HG02623 (cell line): ENCODE measurements at regions not wholly inside any gene's neighbourhood (a gene's known extent, or its start where the extent isn't known, plus 50 kb on each side); places are given as distances from the start of the nearest gene placed in this dataset.

Experiments
- ATAC-seq: cut with Tn5 transposase; IDR thresholded peaks from one replicate; pipeline ENCODE4 v1.9.1; 2021; ENCODE audit warnings: moderate library complexity; ENCODE audit not compliant: unreplicated experiment

- no peak for ATAC-seq
Observed at GRCh38 chr3:99376926-99377325, 261.5 kb upstream of the COL8A1 start.

DNA sequence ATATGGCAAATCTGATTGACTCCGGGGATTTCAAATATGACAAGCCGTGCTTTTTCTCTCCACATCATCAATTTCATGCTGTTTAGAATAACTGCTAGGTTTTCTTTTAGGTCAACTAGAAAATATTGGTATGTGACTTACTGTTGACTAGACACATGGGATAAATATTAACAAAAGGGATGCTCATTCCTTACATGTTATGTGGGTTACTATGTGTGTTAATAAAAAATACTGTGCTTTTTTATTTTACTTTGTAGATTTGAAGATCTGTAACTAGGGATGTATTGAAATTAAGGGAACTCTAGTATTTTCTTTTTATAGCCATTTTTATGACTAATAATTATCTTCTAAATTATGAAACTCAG, 264.6 kb upstream of the COL8A1 start:
- ATAC-seq, result no peak

GRCh38 chr3:99373088-99373845, 265.1 kb upstream of the COL8A1 start:
- no peak for ATAC-seq

DNA sequence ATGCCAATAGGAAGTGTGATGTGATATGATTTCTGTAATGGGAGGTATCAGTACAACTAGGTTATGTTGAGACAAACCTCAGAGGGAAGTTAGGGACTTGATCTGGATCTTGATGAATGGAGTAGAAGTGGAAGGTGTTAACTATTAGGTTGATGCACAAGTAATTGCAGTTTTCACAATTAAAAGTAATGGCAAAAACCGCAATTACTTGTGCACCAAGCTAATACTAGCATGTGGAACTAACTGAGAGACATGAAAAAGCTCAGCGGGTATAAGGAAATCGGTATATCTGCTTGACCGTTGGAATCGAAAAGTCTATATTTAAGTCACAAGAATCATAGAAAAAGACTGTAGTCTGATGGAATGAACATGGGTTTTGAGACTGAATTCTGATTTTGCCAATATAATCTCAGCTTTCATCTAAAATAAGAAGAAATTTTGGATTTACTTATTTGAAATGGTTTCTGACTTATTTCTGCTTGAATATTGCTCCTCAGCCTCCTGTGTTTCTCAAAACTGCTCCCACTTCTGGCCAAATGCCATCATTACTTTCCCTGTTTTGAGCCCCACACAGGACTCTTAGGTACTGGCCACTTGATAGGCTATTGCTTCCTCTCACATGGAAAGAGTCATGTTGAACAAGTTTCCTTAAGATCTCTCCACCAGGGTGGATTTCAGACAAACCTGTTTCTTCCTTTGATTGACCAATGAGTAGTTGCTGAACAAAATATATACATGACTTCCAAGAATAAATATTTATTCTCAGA, 271.5 kb upstream of the COL8A1 start:
- no peak for ATAC-seq

GRCh38 chr3:99365979-99366378, 272.4 kb upstream of the COL8A1 start:
- ATAC-seq, result no peak

GRCh38 chr3:99365396-99365795, 273.0 kb upstream of the COL8A1 start:
- ATAC-seq, result no peak

GRCh38 chr3:99357131-99357530, 281.3 kb upstream of the COL8A1 start:
- no peak for ATAC-seq

DNA sequence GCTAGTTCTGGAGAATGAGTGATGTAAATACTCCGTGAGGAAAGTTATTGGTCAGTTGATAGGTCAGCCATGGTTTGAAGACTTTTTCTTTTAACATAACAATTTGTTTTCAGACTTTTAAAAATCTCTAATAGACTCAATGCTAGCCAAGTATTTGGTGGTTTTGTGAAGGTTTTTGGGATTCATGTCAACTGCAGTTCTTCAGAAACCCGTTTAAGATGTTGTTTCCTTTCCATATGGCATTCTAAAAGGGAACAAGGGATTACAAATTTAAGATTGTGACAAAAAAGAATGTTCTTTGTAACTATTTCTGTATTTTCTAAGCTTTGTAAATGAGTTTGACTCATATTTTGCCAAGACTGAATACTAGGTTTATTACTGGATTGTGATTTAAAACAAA, 281.7 kb upstream of the COL8A1 start:
- no peak for ATAC-seq

DNA sequence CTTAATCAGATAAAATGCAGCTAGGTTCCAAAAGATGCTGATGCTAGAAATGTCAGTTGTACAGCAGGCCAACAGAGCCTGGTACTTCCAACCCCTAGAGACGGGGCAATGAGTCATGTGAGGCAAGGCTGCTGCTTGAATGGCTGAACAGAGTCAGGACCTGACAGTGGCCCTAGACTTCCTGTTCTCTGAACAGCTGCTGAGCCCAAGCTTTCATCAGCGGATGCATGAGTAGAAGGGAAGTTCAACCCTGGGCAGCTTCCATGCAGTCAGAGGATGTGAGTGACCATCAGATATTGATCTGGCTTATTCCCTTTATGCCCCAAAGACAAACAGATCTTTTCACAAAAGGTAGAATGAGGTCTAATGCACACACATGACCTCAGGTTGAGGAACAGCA, 282.9 kb upstream of the COL8A1 start:
- ATAC-seq, result no peak

DNA sequence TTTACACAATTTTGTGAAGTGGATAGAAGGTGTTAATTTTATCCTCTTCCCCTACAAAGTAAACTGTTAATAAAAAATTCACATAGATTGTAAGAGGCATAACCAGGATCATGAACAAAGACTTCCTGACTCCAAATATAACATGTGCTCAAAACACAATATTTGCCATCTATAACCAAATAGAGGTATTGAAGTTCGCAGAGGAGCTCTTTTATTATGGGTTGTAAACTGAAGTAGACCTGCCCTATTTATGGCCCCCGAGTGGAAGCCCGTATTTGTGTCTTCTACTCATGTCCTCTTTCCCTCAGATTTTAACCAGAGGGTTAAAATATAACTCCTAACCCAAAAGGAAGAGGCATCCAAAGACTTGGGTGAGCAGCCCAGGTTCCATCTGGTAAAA, 285.6 kb upstream of the COL8A1 start:
- ATAC-seq, result no peak

DNA sequence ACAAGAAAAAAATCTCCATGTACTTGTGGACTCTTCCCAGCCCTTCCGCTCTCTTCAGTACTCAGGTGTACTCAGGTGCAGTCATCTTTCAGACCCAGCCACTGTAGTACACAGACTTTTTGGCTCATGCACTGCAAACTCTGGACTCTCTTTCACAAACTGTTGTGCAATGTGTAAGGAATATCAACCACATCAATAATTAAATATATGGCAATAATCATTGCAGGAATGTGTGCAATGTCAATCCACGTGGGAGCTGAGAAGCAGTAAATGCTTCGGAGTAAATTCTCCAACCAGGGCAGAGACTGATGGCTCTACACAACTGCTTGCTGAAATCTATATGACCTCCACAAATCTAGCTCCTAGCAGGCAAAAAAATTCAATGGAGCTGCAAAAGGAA, 287.3 kb upstream of the COL8A1 start:
- ATAC-seq, result no peak

DNA sequence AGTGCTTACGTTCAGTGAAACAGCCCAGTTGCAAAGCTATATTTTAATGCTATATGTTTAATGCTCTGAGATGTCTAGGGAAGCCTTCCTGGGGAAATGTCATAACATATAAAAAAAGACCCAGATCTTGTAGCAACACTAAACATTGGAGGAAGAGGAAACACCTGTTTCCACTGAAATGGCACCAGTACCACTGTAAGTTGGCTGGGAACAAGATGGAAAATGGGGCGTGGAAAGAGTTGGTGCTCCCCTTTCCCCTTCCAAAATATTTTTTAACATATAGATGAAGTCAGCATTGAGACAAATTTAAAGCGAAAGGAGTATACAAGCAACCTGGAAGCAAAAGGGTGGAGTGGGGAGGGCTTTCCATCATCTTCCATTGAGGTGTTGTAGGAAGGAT, 289.9 kb upstream of the COL8A1 start:
- ATAC-seq, result no peak

- no peak for ATAC-seq
Observed at GRCh38 chr3:99344216-99344615, 294.2 kb upstream of the COL8A1 start.

- ATAC-seq, result no peak
Observed at GRCh38 chr3:99342383-99342782, 296.0 kb upstream of the COL8A1 start.

DNA sequence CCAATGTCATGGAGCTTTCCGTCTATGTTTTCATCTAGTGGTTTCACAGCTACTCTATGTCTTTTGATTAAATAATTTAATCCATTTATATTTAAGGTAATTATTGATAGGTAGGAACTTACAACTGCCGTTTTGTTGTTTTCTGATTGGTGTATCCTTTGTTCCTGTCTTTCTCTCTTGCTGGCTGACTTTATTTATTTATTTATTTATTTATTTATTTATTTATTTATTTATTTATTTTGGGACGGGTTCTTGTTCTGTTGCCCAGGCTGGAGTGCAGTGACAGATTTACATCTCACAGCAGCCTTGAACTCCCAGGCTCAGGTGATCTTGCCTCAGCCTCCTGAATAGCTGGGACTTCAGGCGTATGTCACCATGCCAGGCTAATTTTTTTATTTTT, 299.2 kb upstream of the COL8A1 start:
- ATAC-seq, result no peak

- no peak for ATAC-seq
Observed at GRCh38 chr3:99332718-99333117, 305.7 kb upstream of the COL8A1 start.

DNA sequence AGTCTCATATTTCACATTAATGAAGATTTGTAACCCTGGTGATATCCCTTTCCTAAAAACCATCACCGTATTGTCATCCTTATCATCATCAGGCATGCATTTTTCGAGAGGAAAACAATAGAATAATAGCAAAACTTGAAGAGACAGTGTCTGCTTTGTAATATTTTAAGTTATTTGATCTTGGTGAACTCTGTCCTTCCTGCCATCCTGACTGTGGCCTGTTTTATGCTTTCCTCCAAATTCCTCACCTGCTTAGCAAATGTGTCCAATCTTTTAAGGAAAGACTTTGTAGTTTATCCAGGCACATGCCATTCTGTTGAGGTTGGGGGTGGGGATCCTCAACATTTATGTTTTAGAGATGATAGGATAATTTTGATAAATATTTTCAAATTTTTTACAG, 306.1 kb upstream of the COL8A1 start:
- ATAC-seq, result no peak

DNA sequence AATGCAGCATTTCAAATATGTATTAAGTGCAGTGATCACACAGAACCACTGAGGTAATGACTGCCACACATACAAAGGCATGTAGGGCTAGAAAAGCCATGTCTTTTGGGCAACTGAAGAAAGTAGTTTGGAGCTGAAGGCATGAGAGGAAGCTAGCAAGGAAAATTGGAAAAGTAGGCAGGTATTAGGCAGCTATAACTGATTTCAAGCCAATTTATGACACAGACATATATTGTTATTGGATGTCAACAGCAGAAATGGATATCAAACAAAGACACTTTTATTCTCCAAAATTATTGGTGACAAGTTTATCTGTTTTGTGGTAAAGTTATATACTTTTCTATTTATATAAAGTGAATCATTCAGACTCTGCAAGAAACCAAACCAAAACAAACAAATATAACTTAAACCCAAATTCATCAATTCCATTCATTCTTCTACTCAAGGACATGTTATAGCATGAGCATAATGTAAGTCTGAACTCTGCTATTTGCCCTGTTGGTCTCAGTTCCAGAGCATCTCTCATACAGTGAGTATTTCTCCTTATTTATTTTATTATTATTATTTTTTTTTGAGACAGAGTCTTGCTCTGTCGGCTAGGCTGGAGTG, 307.4 kb upstream of the COL8A1 start:
- ATAC-seq, result no peak

GRCh38 chr3:99330281-99330680, 308.1 kb upstream of the COL8A1 start:
- no peak for ATAC-seq

DNA sequence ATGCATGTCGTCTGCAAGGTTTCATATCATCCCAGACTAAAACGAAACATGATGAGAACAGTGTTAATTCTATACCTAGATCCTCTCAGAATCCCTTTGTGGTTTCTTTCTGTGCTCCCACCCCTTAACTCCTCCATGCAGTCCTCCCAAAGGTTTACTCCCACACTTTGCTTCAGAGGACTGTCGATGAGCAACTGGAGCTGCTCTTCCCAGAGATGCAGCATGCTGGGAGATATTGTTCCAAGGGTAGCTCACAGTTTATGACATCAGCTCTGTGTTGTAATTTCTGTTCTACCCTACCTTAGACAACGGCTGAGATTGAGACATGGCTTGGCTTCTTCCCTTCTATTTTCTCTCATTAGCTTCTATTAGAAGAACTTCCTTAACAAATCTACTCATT, 313.0 kb upstream of the COL8A1 start:
- ATAC-seq, result no peak

DNA sequence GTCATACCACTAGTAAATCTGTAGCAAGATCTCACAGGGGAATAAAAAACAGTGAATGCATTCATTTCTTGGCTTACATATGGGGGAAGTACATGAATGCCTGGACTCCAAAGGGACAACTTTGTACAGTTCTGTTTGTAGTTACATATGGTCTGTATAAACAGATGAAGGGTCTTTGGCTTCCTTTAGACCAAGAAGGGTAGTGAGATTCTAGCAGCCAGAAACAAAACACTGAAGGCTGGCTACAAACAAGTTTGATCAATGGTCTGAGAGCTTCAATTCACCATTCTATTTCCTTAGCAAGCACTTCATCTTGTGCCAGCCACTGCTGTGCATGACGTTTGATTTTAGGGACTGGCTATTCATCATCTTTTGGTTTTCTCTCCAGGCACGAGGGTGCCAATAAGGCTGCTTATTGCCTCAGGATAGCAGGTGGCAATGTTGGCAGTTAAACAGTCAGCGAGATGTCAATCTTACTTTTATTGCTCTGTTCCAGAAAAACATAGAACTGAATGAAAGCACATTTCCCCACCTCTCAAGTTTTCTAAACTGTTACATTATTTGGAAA, 313.7 kb upstream of the COL8A1 start:
- ATAC-seq, result no peak

DNA sequence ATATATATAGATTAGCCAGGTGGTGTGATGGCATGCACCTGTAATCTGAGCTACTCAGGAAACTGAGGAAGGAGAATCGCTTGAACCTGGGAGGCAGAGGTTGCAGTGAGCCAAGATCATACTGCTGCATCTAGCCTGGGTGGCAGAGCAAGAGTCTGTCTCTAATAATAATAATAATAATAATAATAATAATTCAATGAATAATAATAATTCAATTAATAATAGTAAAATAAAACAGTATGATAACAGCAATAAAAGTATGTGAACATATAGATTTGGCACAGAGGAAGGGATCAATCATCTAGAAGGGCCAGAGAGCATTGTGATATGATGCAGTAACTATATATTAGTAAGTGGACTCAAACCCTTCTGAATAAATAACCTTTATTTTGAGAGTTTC, 314.5 kb upstream of the COL8A1 start:
- ATAC-seq, result no peak
